ENCODE measurements at regions not wholly inside any gene's neighbourhood (a gene's known extent, or its start where the extent isn't known, plus 50 kb on each side); places are given as distances from the start of the nearest gene placed in this dataset.
"Not testable (repeated sequence)": the region's sequence is repeated elsewhere in the genome, so short reads cannot be mapped to it uniquely, and the experiment has no call there.

- no peak for DNase-seq
Observed at GRCh38 chr1:233722212-233722979, 108.5 kb downstream of the KCNK1 start.

GRCh38 chr1:233723387-233723786 lies 109.5 kb downstream of the KCNK1 start:
- no peak for DNase-seq

GRCh38 chr1:233724131-233724631 lies 110.3 kb downstream of the KCNK1 start:
- not testable (repeated sequence) for DNase-seq

GRCh38 chr1:233725423-233725822 lies 111.5 kb downstream of the KCNK1 start:
- no peak for DNase-seq

- DNase-seq: no peak
Observed at GRCh38 chr1:233728721-233729120, 114.8 kb downstream of the KCNK1 start.

GRCh38 chr1:233730380-233730779 lies 116.5 kb downstream of the KCNK1 start:
- no peak for DNase-seq

- no peak for DNase-seq
Observed at GRCh38 chr1:233730809-233731208, 116.9 kb downstream of the KCNK1 start.

- DNase-seq: no peak
Observed at GRCh38 chr1:233732206-233732605, 118.3 kb downstream of the KCNK1 start.

- no peak for DNase-seq
Observed at GRCh38 chr1:233734456-233734855, 120.5 kb downstream of the KCNK1 start.

- DNase-seq: no peak
Observed at GRCh38 chr1:233735331-233735730, 121.4 kb downstream of the KCNK1 start.

GRCh38 chr1:233735847-233736246 lies 121.9 kb downstream of the KCNK1 start:
- no peak for DNase-seq

GRCh38 chr1:233737341-233737740 lies 123.4 kb downstream of the KCNK1 start:
- no peak for DNase-seq

GRCh38 chr1:233738396-233738795 lies 124.5 kb downstream of the KCNK1 start:
- DNase-seq: no peak

GRCh38 chr1:233738850-233739249 lies 124.9 kb downstream of the KCNK1 start:
- no peak for DNase-seq

GRCh38 chr1:233744779-233745513 lies 131.0 kb downstream of the KCNK1 start:
- no peak for DNase-seq

GRCh38 chr1:233750139-233750538 lies 136.2 kb downstream of the KCNK1 start:
- DNase-seq: no peak

GRCh38 chr1:233759665-233760064 lies 144.8 kb upstream of the SLC35F3 start:
- no peak for DNase-seq

GRCh38 chr1:233764304-233764703 lies 140.2 kb upstream of the SLC35F3 start:
- not testable (repeated sequence) for DNase-seq

- DNase-seq: no peak
Observed at GRCh38 chr1:233777566-233777965, 126.9 kb upstream of the SLC35F3 start.

- DNase-seq: no peak
Observed at GRCh38 chr1:233780049-233780448, 124.4 kb upstream of the SLC35F3 start.

GRCh38 chr1:233782937-233783586 lies 121.4 kb upstream of the SLC35F3 start:
- no peak for DNase-seq

GRCh38 chr1:233787599-233787998 lies 116.9 kb upstream of the SLC35F3 start:
- DNase-seq: no peak

- no peak for DNase-seq
Observed at GRCh38 chr1:233788687-233789086, 115.8 kb upstream of the SLC35F3 start.

GRCh38 chr1:233790121-233790520 lies 114.4 kb upstream of the SLC35F3 start:
- no peak for DNase-seq

Data from inflammatory macrophage treated with lipopolysaccharide for 1 hour (primary cell).